ENCODE measurements at regions not wholly inside any gene's neighbourhood (a gene's known extent, or its start where the extent isn't known, plus 50 kb on each side); places are given as distances from the start of the nearest gene placed in this dataset.

DNA sequence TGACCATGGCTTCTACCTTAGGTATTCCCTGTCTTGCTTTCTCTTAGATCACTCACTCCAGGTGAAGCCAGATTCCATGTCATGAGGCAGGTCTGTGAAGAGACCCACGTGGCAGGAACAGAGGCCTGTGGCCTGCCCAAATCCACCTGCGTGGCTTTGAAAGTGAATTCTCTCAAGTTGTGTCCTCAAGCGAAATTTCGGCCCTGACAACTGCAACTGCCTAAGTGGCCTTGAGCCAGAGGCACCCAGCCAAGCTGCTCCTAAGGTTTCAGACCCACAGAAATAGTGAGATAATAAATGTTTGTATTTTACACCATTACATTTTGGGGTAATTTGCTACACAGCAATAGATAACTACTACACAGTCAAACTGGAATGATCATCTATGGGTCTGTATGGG lies 497.9 kb downstream of the XYLT1 start (continued):
- no peak for TF ChIP-seq CTBP2 (IDR thresholded peaks at IDR 0.05; ENCODE audit: borderline replicate concordance, insufficient read depth, insufficient read length, low read length)
- TF ChIP-seq RNF2 (IDR thresholded peaks at IDR 0.05; ENCODE audit: borderline replicate concordance, low read depth, low read length, missing control alignments, poor library complexity, severe bottlenecking): no peak

Data from H1 (cell line).